ENCODE measurements at regions not wholly inside any gene's neighbourhood (a gene's known extent, or its start where the extent isn't known, plus 50 kb on each side); places are given as distances from the start of the nearest gene placed in this dataset.

DNA sequence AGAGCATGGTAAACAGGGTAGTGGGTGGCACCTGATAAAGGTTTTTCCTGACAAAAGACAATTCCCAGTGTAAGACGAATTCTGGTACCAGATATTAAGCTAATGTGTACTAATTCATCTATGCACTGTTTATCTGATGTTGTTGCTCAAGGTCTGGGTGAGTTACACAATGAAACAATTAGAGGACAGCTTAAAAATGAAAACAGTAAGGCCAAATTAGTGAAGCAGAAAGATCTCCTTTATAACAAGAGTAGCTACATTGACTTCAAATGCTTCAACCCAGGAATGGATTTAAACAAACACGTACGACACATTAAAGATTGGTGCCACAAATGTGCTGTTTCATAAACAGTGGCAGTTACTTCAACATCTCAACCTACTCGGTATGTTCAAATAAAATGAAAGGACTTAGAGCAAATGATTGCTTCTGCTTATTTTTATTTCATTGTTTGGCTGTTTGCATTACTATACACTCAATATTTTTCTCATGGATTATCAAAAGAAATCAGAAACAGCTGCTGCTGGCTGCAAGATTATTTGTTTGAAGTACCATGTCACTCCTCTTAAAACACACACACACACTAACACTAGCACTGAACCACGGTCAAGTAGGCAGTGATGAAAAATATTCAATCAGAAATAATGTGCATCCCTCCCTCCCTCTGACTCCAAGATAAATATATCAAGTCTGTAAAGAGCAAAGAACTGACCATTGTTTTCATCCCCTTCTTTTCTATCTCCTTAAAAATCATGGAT is 94.4 kb upstream of the RND3 start:
- DNase-seq (ENCODE audit: low read depth, low spot score) (no peak), ATAC-seq (no peak)
- Histone ChIP-seq H3K4me1 (ENCODE audit: control insufficient read depth, insufficient read depth, low read length) (no peaks in the 10 kb centered on the region), H3K4me3 (ENCODE audit: low read depth in 2 of 2, low read length in 2 of 2) (no peak overlapping the region), H3K9me3 (ENCODE audit: control insufficient read depth, insufficient read depth, low read depth, low read length) (no peaks in the 10 kb centered on the region), H3K36me3 (ENCODE audit: control insufficient read depth, insufficient read depth, low read length) (no peaks in the 10 kb centered on the region), H3K27me3 (ENCODE audit: control insufficient read depth, insufficient read depth, low read length) (no peaks in the 10 kb centered on the region), H3K27ac (ENCODE audit: low read length) (no peak overlapping the region)
- in situ Hi-C loops (cut with HindIII; ENCODE audit: low pct_unique_long_range_greater_than_20kb, low sequenced_read_pairs) (no loop called here), intact Hi-C loops (cut with micrococcal nuclease; ENCODE audit: unreplicated experiment) (no loop called here)
- POLR2A ChIA-PET = no interaction called here
- BruUV-seq (replicated peaks) = no TSS peak
- CTCF ChIA-PET = no interaction called here
- TF ChIP-seq, protein P1, sequence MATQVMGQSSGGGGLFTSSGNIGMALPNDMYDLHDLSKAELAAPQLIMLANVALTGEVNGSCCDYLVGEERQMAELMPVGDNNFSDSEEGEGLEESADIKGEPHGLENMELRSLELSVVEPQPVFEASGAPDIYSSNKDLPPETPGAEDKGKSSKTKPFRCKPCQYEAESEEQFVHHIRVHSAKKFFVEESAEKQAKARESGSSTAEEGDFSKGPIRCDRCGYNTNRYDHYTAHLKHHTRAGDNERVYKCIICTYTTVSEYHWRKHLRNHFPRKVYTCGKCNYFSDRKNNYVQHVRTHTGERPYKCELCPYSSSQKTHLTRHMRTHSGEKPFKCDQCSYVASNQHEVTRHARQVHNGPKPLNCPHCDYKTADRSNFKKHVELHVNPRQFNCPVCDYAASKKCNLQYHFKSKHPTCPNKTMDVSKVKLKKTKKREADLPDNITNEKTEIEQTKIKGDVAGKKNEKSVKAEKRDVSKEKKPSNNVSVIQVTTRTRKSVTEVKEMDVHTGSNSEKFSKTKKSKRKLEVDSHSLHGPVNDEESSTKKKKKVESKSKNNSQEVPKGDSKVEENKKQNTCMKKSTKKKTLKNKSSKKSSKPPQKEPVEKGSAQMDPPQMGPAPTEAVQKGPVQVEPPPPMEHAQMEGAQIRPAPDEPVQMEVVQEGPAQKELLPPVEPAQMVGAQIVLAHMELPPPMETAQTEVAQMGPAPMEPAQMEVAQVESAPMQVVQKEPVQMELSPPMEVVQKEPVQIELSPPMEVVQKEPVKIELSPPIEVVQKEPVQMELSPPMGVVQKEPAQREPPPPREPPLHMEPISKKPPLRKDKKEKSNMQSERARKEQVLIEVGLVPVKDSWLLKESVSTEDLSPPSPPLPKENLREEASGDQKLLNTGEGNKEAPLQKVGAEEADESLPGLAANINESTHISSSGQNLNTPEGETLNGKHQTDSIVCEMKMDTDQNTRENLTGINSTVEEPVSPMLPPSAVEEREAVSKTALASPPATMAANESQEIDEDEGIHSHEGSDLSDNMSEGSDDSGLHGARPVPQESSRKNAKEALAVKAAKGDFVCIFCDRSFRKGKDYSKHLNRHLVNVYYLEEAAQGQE (IDR thresholded peaks at IDR 0.05; ENCODE audit: insufficient read depth in 1 of 2, low read depth in 2 of 2, low read length in 1 of 2) = no peak
- no peak for TF ChIP-seq TCF7L2 (IDR thresholded peaks at IDR 0.05; ENCODE audit: low read depth, low read length)
- no peak for TF ChIP-seq SIN3A (IDR thresholded peaks at IDR 0.05; ENCODE audit: borderline replicate concordance, insufficient read depth, low read depth, low read length)
- TF ChIP-seq, protein P2, sequence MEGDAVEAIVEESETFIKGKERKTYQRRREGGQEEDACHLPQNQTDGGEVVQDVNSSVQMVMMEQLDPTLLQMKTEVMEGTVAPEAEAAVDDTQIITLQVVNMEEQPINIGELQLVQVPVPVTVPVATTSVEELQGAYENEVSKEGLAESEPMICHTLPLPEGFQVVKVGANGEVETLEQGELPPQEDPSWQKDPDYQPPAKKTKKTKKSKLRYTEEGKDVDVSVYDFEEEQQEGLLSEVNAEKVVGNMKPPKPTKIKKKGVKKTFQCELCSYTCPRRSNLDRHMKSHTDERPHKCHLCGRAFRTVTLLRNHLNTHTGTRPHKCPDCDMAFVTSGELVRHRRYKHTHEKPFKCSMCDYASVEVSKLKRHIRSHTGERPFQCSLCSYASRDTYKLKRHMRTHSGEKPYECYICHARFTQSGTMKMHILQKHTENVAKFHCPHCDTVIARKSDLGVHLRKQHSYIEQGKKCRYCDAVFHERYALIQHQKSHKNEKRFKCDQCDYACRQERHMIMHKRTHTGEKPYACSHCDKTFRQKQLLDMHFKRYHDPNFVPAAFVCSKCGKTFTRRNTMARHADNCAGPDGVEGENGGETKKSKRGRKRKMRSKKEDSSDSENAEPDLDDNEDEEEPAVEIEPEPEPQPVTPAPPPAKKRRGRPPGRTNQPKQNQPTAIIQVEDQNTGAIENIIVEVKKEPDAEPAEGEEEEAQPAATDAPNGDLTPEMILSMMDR (IDR thresholded peaks at IDR 0.05) = no peak
- no peak for TF ChIP-seq POLR2AphosphoS5 (IDR thresholded peaks at IDR 0.05; ENCODE audit: low read depth, low read length)

DNA sequence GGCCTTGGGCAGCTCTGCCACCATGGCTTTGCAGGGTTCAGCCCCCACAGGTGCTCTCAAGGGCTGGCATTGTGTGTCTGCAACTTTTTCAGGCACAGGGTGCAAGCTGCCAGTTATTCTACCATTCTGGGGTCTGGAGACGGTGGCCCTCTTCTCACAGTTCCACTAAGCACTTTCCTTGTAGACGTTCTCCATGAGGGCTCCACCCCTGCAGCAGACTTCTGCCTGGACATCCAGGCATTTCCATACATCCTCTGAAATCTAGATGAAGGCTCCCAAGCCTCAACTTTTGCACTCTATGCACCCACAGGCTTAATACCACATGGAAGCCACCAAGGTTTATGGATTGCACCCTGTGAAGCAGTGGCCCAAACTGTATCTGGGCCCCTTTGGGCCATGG is 91.0 kb upstream of the RND3 start:
- intact Hi-C loops (cut with micrococcal nuclease; ENCODE audit: unreplicated experiment) = no loop called here
- BruUV-seq (replicated peaks) = no TSS peak
- POLR2A ChIA-PET = no interaction called here

More for the DNA sequence above, 91.0 kb upstream of the RND3 start:
- no peak overlapping the region for H3K4me3 ChIP-seq (ENCODE audit: low read depth in 2 of 2, low read length in 2 of 2)
- TF ChIP-seq TCF7L2 (IDR thresholded peaks at IDR 0.05; ENCODE audit: low read depth, low read length) (no peak), POLR2AphosphoS5 (IDR thresholded peaks at IDR 0.05; ENCODE audit: low read depth, low read length) (no peak), SIN3A (IDR thresholded peaks at IDR 0.05; ENCODE audit: borderline replicate concordance, insufficient read depth, low read depth, low read length) (no peak)
- TF ChIP-seq, protein P2 (IDR thresholded peaks at IDR 0.05) = no peak
- TF ChIP-seq, protein P1 (IDR thresholded peaks at IDR 0.05; ENCODE audit: insufficient read depth in 1 of 2, low read depth in 2 of 2, low read length in 1 of 2) = no peak
- DNase-seq (ENCODE audit: low read depth, low spot score) = no peak
- ATAC-seq = no peak
- H3K27ac ChIP-seq (ENCODE audit: low read length) = no peak overlapping the region
- CTCF ChIA-PET = no interaction called here
- H3K9me3 ChIP-seq (ENCODE audit: control insufficient read depth, insufficient read depth, low read depth, low read length) = no peaks in the 10 kb centered on the region
- in situ Hi-C loops (cut with HindIII; ENCODE audit: low pct_unique_long_range_greater_than_20kb, low sequenced_read_pairs) = no loop called here
- no peaks in the 10 kb centered on the region for H3K4me1 ChIP-seq (ENCODE audit: control insufficient read depth, insufficient read depth, low read length)
- no peaks in the 10 kb centered on the region for H3K27me3 ChIP-seq (ENCODE audit: control insufficient read depth, insufficient read depth, low read length)
- H3K36me3 ChIP-seq (ENCODE audit: control insufficient read depth, insufficient read depth, low read length) = no peaks in the 10 kb centered on the region
